Neural cell (in vitro differentiated cells): ENCODE measurements at regions not wholly inside any gene's neighbourhood (a gene's known extent, or its start where the extent isn't known, plus 50 kb on each side); places are given as distances from the start of the nearest gene placed in this dataset.

ENCODE experiments used
- H2AFZ ChIP-seq: fragments of 200-600, 300-800 bp; sonication (generic), shearing (Covaris generic); 2 replicates; pipeline ENCODE4 v1.6.0; 2014; ENCODE audit warnings: low read depth, mild to moderate bottlenecking, antibody characterized with exemption, low read length, moderate library complexity
- H3F3A ChIP-seq: fragments of 200-600 bp; shearing (Covaris generic); 2 replicates; pipeline ENCODE4 v1.6.1; 2016; ENCODE audit warnings: mild to moderate bottlenecking, moderate library complexity, mixed read lengths, antibody characterized with exemption, low read length; ENCODE audit not compliant: insufficient read depth, poor library complexity, severe bottlenecking
- H3K27ac ChIP-seq: fragments of 200-600, 300-800 bp; sonication (generic), shearing (Covaris generic); 2 replicates; pipeline ENCODE4 v1.5.1; 2014; ENCODE audit warnings: mild to moderate bottlenecking, low read length, moderate library complexity
- H3K27me3 ChIP-seq: fragments of 300-800, 200-600 bp; sonication (generic), shearing (Covaris generic); 2 replicates; pipeline ENCODE4 v1.6.0; 2014; ENCODE audit warnings: mild to moderate bottlenecking, low read depth, low read length, moderate library complexity; ENCODE audit not compliant: insufficient read depth
- H3K36me3 ChIP-seq: fragments of 300-800, 200-600 bp; sonication (generic), shearing (Covaris generic); 2 replicates; pipeline ENCODE4 v1.5.1; 2014; ENCODE audit warnings: mild to moderate bottlenecking, antibody characterized with exemption, low read length, moderate library complexity; ENCODE audit not compliant: insufficient read depth
- H3K4me2 ChIP-seq: fragments of 300-800, 200-600 bp; sonication (generic), shearing (Covaris generic); 2 replicates; pipeline ENCODE4 v1.6.0; 2014; ENCODE audit warnings: mild to moderate bottlenecking, low read length
- H3K4me3 ChIP-seq: fragments of 300-800, 200-600 bp; sonication (generic), shearing (Covaris generic); 2 replicates; pipeline ENCODE4 v1.5.1; 2014; ENCODE audit warnings: mild to moderate bottlenecking, low read length, moderate library complexity
- H3K79me2 ChIP-seq: fragments of 200-600 bp; shearing (Covaris generic); replicated peaks from 2 replicates; pipeline ENCODE4 v1.6.0; 2014; ENCODE audit warnings: mild to moderate bottlenecking, low read length, moderate library complexity; ENCODE audit not compliant: insufficient read depth
- H3K9ac ChIP-seq: fragments of 300-800, 200-600 bp; sonication (generic), shearing (Covaris generic); 2 replicates; pipeline ENCODE4 v1.6.1; 2016; ENCODE audit warnings: mild to moderate bottlenecking, low read length, mixed read lengths
- H3K9me2 ChIP-seq: fragments of 200-600 bp; shearing (Covaris generic); 2 replicates; pipeline ENCODE4 v1.6.1; 2016; ENCODE audit warnings: mild to moderate bottlenecking, low read length, mixed read lengths; ENCODE audit not compliant: insufficient read depth
- H3K9me3 ChIP-seq: fragments of 200-600, 300-800 bp; sonication (generic), shearing (Covaris generic); 2 replicates; pipeline ENCODE4 v1.6.1; 2016; ENCODE audit warnings: mild to moderate bottlenecking, mixed run types, low read length, moderate library complexity, mixed read lengths
- H4K20me1 ChIP-seq: fragments of 200-600 bp; shearing (Covaris generic); 2 replicates; pipeline ENCODE4 v1.6.1; 2016; ENCODE audit warnings: mild to moderate bottlenecking, mixed run types; ENCODE audit not compliant: insufficient read depth
- CTCF ChIP-seq: fragments of 450-650 bp; IDR thresholded peaks from 2 replicates; pipeline ENCODE4 v1.5.1; 2014; ENCODE audit warnings: antibody characterized with exemption, mild to moderate bottlenecking, moderate library complexity; ENCODE audit not compliant: poor library complexity, severe bottlenecking
- EP300 ChIP-seq: fragments of 450-650 bp; conservative IDR thresholded peaks from 2 replicates; pipeline ENCODE4 v1.6.1; 2014; ENCODE audit warnings: antibody characterized with exemption, mild to moderate bottlenecking, moderate library complexity; ENCODE audit not compliant: poor library complexity, severe bottlenecking
- EZH2 ChIP-seq: fragments of 200-600, 300-800 bp; shearing (Covaris generic), sonication (generic); IDR thresholded peaks from 2 replicates; pipeline ENCODE4 v1.6.1; 2014; ENCODE audit warnings: antibody characterized with exemption, low read length, borderline replicate concordance, mild to moderate bottlenecking; ENCODE audit not compliant: insufficient read depth, poor library complexity, severe bottlenecking
- MXI1 ChIP-seq: fragments of 450-650 bp; conservative IDR thresholded peaks from 2 replicates; pipeline ENCODE4 v1.6.1; 2014; ENCODE audit warnings: antibody characterized with exemption, mild to moderate bottlenecking; ENCODE audit not compliant: poor library complexity, severe bottlenecking
- POLR2AphosphoS5 ChIP-seq: IDR thresholded peaks from 2 replicates; pipeline ENCODE4 v1.6.1; 2012
- RAD21 ChIP-seq: fragments of 450-650 bp; conservative IDR thresholded peaks from 2 replicates; pipeline ENCODE4 v1.6.1; 2014; ENCODE audit warnings: antibody characterized with exemption, mild to moderate bottlenecking, moderate library complexity
- REST ChIP-seq: IDR thresholded peaks from 2 replicates; pipeline ENCODE4 v1.6.1; 2012; ENCODE audit warnings: borderline replicate concordance
- SMC3 ChIP-seq: fragments of 450-650 bp; conservative IDR thresholded peaks from 2 replicates; pipeline ENCODE4 v1.6.1; 2014; ENCODE audit warnings: antibody characterized with exemption, mild to moderate bottlenecking, moderate library complexity; ENCODE audit not compliant: poor library complexity
- TAF1 ChIP-seq: IDR thresholded peaks from 2 replicates; pipeline ENCODE4 v1.6.1; 2012; ENCODE audit warnings: low read depth

- H3K9me2 ChIP-seq: no peaks in the 10 kb centered on the region
Measured at GRCh38 chr9:12448246-12448645, 244.9 kb upstream of the TYRP1 start.

GRCh38 chr9:12457237-12457636, 235.9 kb upstream of the TYRP1 start:
- Histone ChIP-seq H3K79me2 (no peaks in the 10 kb centered on the region), H3K4me2 (no peak overlapping the region), H3K27me3 (no peaks in the 10 kb centered on the region), H3K4me3 (no peak overlapping the region), H2AFZ (no peak overlapping the region), H3F3A (no peaks in the 10 kb centered on the region), H3K9me2 (no peaks in the 10 kb centered on the region), H3K36me3 (no peaks in the 10 kb centered on the region), H3K9ac (no peak overlapping the region), H3K27ac (no peak overlapping the region), H3K9me3 (no peaks in the 10 kb centered on the region), H4K20me1 (no peaks in the 10 kb centered on the region)
- TF ChIP-seq TAF1 (no peak), EZH2 (no peak), MXI1 (no peak), SMC3 (no peak), EP300 (no peak), REST (no peak), RAD21 (no peak)

More at GRCh38 chr9:12448246-12448645, 244.9 kb upstream of the TYRP1 start:
- Histone ChIP-seq H3K27ac (no peak overlapping the region), H3K4me3 (no peak overlapping the region), H3K79me2 (no peaks in the 10 kb centered on the region), H3K27me3 (no peaks in the 10 kb centered on the region), H3K36me3 (no peaks in the 10 kb centered on the region), H3K9me3 (no peaks in the 10 kb centered on the region), H3K4me2 (no peak overlapping the region), H4K20me1 (no peaks in the 10 kb centered on the region), H2AFZ (no peak overlapping the region), H3F3A (no peaks in the 10 kb centered on the region), H3K9ac (no peak overlapping the region)
- TF ChIP-seq RAD21 (no peak), EP300 (no peak), CTCF (no peak), MXI1 (no peak), SMC3 (no peak), EZH2 (no peak), REST (no peak), POLR2AphosphoS5 (no peak), TAF1 (no peak)
